ENCODE measurements at regions not wholly inside any gene's neighbourhood (a gene's known extent, or its start where the extent isn't known, plus 50 kb on each side); places are given as distances from the start of the nearest gene placed in this dataset.

DNA sequence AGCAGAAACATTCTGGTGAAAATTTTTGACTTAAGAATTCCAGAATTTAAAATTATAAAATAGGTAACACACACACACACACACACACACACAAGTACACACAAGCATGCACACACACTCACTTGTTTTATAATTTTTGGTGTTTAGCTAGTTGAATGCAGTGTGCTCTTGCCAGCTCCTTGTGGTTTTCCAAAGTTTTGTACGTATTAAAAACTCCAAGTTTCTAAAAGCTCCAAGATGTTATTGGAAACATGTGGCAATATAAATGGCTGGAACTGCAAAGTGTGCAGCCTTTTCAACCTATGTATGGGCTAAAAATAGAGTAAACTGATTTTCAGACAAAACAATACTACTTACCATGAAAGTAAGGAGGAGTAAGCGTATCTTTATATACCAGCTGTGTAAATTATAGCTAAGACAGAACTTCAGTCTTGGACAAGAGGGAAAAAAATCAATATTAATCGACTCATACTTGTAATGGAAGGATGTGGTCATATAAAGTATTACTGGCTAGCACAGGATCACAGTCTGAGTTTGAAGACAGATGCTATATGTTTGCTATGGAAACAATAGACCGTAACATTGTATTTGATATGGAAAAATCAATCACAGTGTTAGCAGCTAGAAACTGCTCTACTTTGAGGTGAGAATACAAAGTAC, 727.1 kb upstream of the GRAMD2B start:
- DNase-seq (ENCODE audit: low read depth): peak; percentile 55
- H3K4me3 ChIP-seq (ENCODE audit: low read depth, low read length): no peak overlapping the region
- TF ChIP-seq, protein P1, sequence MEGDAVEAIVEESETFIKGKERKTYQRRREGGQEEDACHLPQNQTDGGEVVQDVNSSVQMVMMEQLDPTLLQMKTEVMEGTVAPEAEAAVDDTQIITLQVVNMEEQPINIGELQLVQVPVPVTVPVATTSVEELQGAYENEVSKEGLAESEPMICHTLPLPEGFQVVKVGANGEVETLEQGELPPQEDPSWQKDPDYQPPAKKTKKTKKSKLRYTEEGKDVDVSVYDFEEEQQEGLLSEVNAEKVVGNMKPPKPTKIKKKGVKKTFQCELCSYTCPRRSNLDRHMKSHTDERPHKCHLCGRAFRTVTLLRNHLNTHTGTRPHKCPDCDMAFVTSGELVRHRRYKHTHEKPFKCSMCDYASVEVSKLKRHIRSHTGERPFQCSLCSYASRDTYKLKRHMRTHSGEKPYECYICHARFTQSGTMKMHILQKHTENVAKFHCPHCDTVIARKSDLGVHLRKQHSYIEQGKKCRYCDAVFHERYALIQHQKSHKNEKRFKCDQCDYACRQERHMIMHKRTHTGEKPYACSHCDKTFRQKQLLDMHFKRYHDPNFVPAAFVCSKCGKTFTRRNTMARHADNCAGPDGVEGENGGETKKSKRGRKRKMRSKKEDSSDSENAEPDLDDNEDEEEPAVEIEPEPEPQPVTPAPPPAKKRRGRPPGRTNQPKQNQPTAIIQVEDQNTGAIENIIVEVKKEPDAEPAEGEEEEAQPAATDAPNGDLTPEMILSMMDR (IDR thresholded peaks at IDR 0.05; ENCODE audit: low read depth, low read length, missing control alignments): no peak
- in situ Hi-C loops (cut with HindIII; ENCODE audit: low sequenced_read_pairs): no loop called here

DNA sequence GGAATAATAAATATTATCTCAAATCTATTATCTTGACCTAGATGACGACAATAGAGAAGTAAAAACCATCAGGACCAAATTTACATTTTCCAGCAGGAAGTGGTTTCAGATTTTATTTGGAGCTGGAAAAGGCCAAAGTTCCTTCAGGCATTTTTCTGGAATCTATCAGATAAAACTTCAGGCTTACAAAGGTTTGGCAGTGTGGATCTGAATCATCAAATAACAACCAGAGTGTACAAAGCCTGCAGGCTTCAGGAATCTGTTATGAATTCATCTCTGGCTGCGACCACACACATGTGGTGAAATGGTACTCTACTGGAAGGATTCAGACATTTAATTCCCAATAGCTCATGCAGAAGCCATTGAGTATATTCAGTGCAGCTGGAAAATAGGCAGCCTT, 726.4 kb upstream of the GRAMD2B start:
- peak; percentile 89 for DNase-seq (ENCODE audit: low read depth)
- in situ Hi-C loops (cut with HindIII; ENCODE audit: low sequenced_read_pairs): no loop called here
- H3K4me3 ChIP-seq (ENCODE audit: low read depth, low read length): no peak overlapping the region
- TF ChIP-seq, protein P1 (IDR thresholded peaks at IDR 0.05; ENCODE audit: low read depth, low read length, missing control alignments): no peak

DNA sequence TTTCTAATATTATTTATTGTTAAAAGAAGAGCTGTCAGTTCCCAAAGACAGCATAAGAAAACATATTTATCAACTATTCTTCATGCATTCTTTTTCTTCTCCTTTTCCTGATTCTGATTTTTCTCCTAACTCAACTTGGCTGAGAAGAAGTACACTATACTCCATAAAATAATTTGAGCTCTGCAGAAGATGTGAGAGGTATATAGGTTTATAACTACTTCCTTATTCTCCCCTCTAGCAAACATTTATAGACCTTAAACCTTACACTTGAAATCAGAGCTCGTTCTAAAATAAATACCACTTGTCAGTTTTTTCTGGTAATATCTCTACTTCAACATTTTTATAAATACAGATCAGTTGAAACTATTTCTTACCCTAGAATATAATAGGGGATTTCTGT, 724.8 kb upstream of the GRAMD2B start:
- no peak for DNase-seq (ENCODE audit: low read depth)

DNA sequence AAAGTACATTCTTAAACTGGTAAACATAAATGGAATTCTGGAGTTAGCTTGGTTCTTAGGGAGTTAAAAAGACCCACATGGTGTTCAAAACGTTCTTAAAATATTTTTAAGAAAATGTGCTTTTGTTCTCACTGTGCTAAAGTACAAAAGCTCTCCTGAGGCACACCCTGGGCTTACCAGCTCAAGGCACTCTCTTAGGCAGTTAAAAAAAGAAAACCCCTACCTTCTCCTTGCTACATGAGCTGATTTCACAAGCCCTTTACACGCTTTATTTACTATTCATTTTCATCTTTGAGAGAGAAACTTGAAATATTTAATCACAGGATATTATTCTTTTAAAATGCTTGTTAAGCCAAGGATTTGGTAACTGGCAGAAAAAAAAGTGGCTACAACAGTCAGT, 723.3 kb upstream of the GRAMD2B start:
- no peak overlapping the region for H3K4me3 ChIP-seq (ENCODE audit: low read depth, low read length)
- DNase-seq (ENCODE audit: low read depth): no peak

More for the DNA sequence above, 724.8 kb upstream of the GRAMD2B start:
- H3K4me3 ChIP-seq (ENCODE audit: low read depth, low read length): no peak overlapping the region
- TF ChIP-seq, protein P1 (IDR thresholded peaks at IDR 0.05; ENCODE audit: low read depth, low read length, missing control alignments): no peak
- in situ Hi-C loops (cut with HindIII; ENCODE audit: low sequenced_read_pairs): no loop called here

DNA sequence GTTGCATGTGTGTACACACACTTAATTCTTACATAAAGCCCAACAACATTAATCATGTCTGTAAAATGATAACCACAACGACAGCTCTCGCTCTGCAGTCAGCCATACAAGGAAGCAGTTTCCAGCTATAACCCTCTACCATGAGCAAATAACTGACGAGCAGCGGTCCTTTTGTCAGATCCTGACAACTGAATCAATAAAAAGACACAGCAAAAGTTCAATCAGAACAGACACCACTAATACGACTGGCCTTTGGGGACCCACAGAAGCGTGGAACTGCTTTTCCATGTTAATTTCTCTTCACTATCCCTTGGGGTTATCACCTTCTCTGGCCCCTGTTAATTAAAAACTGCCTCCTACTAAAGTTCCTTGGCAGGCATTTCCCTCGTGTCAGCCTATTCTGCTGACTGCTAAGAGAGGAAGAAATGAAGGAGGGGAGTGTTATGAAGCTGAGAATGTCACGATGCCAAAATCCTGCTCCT, 722.8 kb upstream of the GRAMD2B start:
- no peak for DNase-seq (ENCODE audit: low read depth)
- in situ Hi-C loops (cut with HindIII; ENCODE audit: low sequenced_read_pairs): no loop called here
- no peak overlapping the region for H3K4me3 ChIP-seq (ENCODE audit: low read depth, low read length)
- TF ChIP-seq, protein P1 (IDR thresholded peaks at IDR 0.05; ENCODE audit: low read depth, low read length, missing control alignments): no peak

More for the DNA sequence above, 723.3 kb upstream of the GRAMD2B start:
- in situ Hi-C loops (cut with HindIII; ENCODE audit: low sequenced_read_pairs): no loop called here
- TF ChIP-seq, protein P1 (IDR thresholded peaks at IDR 0.05; ENCODE audit: low read depth, low read length, missing control alignments): no peak

DNA sequence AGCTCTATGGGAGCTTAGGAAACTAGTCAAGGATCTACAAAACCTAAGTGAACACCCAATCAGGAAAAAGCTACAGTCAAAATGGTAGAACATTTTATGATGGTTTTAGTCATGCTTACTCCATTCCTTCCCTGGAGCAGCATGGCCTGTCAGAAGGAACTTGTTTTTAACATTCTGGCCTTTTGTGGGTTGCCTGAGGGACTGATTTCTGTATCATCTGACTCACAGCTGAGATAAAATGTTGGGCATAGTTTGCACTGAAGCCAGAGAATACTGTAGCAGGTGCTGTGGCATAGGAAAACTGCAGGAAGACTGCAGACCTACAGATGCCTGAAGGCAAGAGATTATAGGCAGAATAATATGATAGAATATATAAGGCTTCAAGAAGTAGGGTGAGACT, 719.6 kb upstream of the GRAMD2B start:
- TF ChIP-seq, protein P1 (IDR thresholded peaks at IDR 0.05; ENCODE audit: low read depth, low read length, missing control alignments): no peak
- no peak overlapping the region for H3K4me3 ChIP-seq (ENCODE audit: low read depth, low read length)
- in situ Hi-C loops (cut with HindIII; ENCODE audit: low sequenced_read_pairs): no loop called here
- DNase-seq (ENCODE audit: low read depth): no peak
